ENCODE measurements at regions not wholly inside any gene's neighbourhood (a gene's known extent, or its start where the extent isn't known, plus 50 kb on each side); places are given as distances from the start of the nearest gene placed in this dataset.

DNA sequence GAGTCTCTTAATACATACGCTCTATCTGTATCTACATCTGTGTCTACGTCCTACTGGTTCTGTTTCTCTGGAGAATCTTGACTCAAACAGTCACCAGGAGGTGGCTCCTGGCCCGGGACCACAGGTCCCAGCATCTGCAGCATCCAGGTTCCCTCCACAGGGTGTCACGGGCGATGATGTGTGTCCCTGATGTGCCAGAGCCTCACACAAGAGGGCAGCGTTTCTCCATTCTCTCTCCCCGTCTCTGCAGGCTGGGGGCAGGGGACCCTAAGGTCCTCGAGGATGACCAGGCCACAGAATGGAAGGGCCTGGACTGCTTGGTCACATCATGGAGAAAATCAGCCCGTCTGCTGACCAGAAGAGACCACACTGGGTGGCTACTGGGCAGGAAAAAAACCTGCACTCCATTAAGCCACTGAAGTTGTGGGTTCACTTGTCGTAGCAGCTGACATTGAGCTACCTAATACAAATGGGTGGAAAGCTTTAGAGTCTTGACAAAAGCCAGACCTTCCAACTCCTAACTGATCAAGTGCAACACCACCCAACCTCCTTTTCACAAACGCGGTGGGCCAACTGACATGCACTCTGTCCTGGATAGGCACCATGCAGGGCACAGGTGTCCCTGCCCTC, 392.5 kb downstream of the CTTN start:
- no peak for ATAC-seq (ENCODE audit: low read depth)
- TF ChIP-seq CTCF (IDR thresholded peaks at IDR 0.05; ENCODE audit: poor library complexity, severe bottlenecking): no peak
- Histone ChIP-seq H3K9me3 (ENCODE audit: severe bottlenecking) (peaks cover 3% of the 10 kb centered on the region), H3K27ac (ENCODE audit: poor library complexity, severe bottlenecking) (no peak overlapping the region), H3K4me3 (ENCODE audit: severe bottlenecking) (no peak overlapping the region), H3K36me3 (ENCODE audit: low read depth) (no peaks in the 10 kb centered on the region), H3K27me3 (ENCODE audit: insufficient read depth, poor library complexity, severe bottlenecking) (no peaks in the 10 kb centered on the region), H3K4me1 (ENCODE audit: insufficient read depth, poor library complexity, severe bottlenecking) (peaks cover 11% of the 10 kb centered on the region)
- DNase-seq (ENCODE audit: low spot score): no peak

DNA sequence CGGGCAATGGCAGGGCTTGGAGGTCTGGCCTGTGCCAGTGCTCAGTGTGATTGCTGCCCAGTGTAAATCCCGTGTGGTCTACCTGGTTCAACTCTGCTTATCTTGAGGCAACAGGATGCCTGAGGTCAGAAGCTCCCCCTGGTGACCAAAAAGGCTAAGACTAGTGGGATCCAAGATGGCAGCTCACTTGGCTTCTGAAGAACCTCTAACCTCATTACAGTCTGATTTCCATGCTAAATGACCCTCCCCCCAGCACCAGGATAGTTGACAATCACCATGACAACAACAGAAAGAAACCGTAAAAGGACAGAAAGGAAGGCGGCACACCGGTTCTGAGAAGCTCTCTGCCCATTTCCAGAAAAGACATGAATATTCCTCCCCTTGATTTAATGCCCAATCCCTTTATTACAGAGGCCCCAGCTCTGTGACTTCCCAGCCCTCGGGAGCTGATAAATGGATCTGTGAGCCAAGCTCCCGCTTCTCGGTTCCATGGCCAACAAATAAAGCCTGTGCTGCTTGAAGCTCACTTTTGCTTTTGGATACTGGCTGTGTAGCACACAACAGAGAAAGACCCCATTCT, 398.4 kb downstream of the CTTN start:
- TF ChIP-seq CTCF (IDR thresholded peaks at IDR 0.05; ENCODE audit: poor library complexity, severe bottlenecking): no peak
- no peak for ATAC-seq (ENCODE audit: low read depth)
- H3K9me3 ChIP-seq (ENCODE audit: severe bottlenecking): peaks cover 3% of the 10 kb centered on the region

DNA sequence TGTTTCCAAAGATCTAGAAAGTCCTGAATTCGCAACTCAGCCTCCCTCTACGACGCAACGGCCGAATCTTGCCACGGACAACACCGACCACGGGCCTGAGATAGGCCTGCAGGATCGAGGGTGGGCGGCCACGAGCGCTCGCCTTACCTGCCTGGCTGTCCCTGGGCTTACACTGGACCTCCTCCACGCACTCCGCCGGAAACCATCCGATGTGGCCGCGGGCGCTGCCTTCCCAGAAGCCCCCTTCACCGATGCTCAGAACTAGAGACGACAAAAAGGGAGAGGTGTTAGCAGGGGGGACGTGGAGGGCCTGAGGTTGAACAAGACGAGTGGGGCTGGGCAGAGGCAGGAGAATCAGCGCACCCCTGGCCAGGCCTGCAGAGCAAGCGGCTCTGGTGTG, 400.0 kb downstream of the CTTN start:
- Histone ChIP-seq H3K4me1 (ENCODE audit: insufficient read depth, poor library complexity, severe bottlenecking) (no peaks in the 10 kb centered on the region), H3K9me3 (ENCODE audit: severe bottlenecking) (peaks cover under 1% of the 10 kb centered on the region), H3K4me3 (ENCODE audit: severe bottlenecking) (no peak overlapping the region), H3K27me3 (ENCODE audit: insufficient read depth, poor library complexity, severe bottlenecking) (no peaks in the 10 kb centered on the region), H3K27ac (ENCODE audit: poor library complexity, severe bottlenecking) (no peak overlapping the region), H3K36me3 (ENCODE audit: low read depth) (no peaks in the 10 kb centered on the region)
- TF ChIP-seq CTCF (IDR thresholded peaks at IDR 0.05; ENCODE audit: poor library complexity, severe bottlenecking): no peak
- ATAC-seq (ENCODE audit: low read depth) (no peak), DNase-seq (ENCODE audit: low spot score) (no peak)

More for the DNA sequence above, 398.4 kb downstream of the CTTN start:
- no peak overlapping the region for H3K4me3 ChIP-seq (ENCODE audit: severe bottlenecking)
- no peak for DNase-seq (ENCODE audit: low spot score)
- no peaks in the 10 kb centered on the region for H3K36me3 ChIP-seq (ENCODE audit: low read depth)
- no peaks in the 10 kb centered on the region for H3K27me3 ChIP-seq (ENCODE audit: insufficient read depth, poor library complexity, severe bottlenecking)
- H3K27ac ChIP-seq (ENCODE audit: poor library complexity, severe bottlenecking): no peak overlapping the region
- H3K4me1 ChIP-seq (ENCODE audit: insufficient read depth, poor library complexity, severe bottlenecking): no peaks in the 10 kb centered on the region

GRCh38 chr11:70799386-70799785, 401.1 kb downstream of the CTTN start:
- no peaks in the 10 kb centered on the region for H3K9me3 ChIP-seq (ENCODE audit: severe bottlenecking)
- DNase-seq (ENCODE audit: low spot score): no peak
- no peak overlapping the region for H3K4me3 ChIP-seq (ENCODE audit: severe bottlenecking)
- H3K36me3 ChIP-seq (ENCODE audit: low read depth): no peaks in the 10 kb centered on the region
- no peak for TF ChIP-seq CTCF (IDR thresholded peaks at IDR 0.05; ENCODE audit: poor library complexity, severe bottlenecking)
- no peaks in the 10 kb centered on the region for H3K27me3 ChIP-seq (ENCODE audit: insufficient read depth, poor library complexity, severe bottlenecking)
- H3K4me1 ChIP-seq (ENCODE audit: insufficient read depth, poor library complexity, severe bottlenecking): no peaks in the 10 kb centered on the region
- ATAC-seq (ENCODE audit: low read depth): no peak
- H3K27ac ChIP-seq (ENCODE audit: poor library complexity, severe bottlenecking): no peak overlapping the region

DNA sequence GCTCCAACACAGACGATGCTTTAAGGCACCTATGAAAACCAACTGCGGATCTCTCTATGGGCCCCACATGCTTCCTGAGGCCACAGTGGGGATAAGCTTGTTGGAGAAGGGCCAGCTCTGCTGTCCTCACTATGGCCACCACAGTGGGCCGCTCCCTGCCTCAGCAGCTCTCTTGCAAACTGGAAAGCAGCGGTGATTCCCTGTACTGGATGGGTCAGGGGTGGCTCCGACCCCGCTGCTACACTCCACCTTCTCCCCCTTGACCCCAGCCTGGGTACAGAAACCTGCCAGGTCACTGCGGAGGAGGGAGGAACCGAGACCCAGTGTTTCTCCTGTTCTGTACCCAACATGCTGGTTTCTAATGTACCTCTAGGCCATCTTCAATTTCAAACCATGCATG, 403.9 kb downstream of the CTTN start:
- H3K27ac ChIP-seq (ENCODE audit: poor library complexity, severe bottlenecking): no peak overlapping the region
- no peak overlapping the region for H3K4me3 ChIP-seq (ENCODE audit: severe bottlenecking)
- no peaks in the 10 kb centered on the region for H3K27me3 ChIP-seq (ENCODE audit: insufficient read depth, poor library complexity, severe bottlenecking)
- DNase-seq (ENCODE audit: low spot score) (no peak), ATAC-seq (ENCODE audit: low read depth) (no peak)
- H3K9me3 ChIP-seq (ENCODE audit: severe bottlenecking): no peaks in the 10 kb centered on the region
- no peaks in the 10 kb centered on the region for H3K36me3 ChIP-seq (ENCODE audit: low read depth)
- no peaks in the 10 kb centered on the region for H3K4me1 ChIP-seq (ENCODE audit: insufficient read depth, poor library complexity, severe bottlenecking)
- TF ChIP-seq CTCF (IDR thresholded peaks at IDR 0.05; ENCODE audit: poor library complexity, severe bottlenecking): no peak

All from RWPE2 (cell line).